Activated T-cell treated with anti-CD3 and anti-CD28 coated beads, Interleukin-2, amount 50 U/mL, for 48 hours (primary cell): ENCODE measurements at regions not wholly inside any gene's neighbourhood (a gene's known extent, or its start where the extent isn't known, plus 50 kb on each side); places are given as distances from the start of the nearest gene placed in this dataset.

Source experiments
- DNase-seq, 2 experiments: peaks; one replicate each; pipeline ENCODE4 v3.0.0-alpha.2; 2020

DNA sequence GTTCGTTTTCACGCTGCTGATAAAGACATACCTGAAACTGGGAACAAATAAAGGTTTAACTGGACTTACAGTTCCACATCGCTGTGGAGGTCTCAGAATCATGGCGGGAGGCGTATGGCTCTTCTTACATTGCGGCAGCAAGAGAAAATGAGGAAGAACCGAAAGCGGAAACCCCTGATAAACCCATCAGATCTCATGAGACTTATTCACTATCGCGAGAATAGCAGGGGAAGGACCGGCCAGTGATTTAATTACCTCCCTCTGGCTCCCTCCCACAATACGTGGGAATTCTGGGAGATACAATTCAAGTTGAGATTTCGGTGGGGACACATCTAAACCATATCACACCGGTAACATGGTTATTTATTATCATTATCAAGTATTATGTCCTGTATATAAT is 2204.5 kb downstream of the ARAP2 start:
- DNase-seq: no peak

- no peak for DNase-seq
Measured at GRCh38 chr4:34043131-34043530, 2201.2 kb downstream of the ARAP2 start.

GRCh38 chr4:34046580-34046979 is 2197.7 kb downstream of the ARAP2 start:
- no peak for DNase-seq

DNA sequence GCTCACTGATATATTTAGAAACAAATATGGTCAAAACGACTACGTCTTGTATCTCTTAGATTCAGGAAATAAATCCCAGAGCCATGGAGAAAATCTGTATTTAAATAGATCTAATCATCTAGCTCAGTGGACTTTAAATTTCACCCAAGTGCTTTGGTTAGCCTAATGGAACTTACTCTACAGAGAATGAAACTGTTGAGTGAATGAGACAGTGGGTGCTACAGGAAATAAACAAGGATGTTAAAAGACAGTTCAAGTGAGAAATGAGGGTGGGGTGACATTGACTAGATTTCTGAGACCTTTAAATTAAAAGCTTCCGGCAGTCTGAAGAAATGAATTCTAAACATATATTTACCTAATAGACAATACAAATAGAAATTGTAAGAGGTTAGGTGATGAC is 2197.0 kb downstream of the ARAP2 start:
- DNase-seq: no peak

- no peak for DNase-seq
Measured at GRCh38 chr4:34066126-34066525, 2178.2 kb downstream of the ARAP2 start.

- no peak for DNase-seq
Measured at GRCh38 chr4:34091451-34091850, 2152.9 kb downstream of the ARAP2 start.

DNA sequence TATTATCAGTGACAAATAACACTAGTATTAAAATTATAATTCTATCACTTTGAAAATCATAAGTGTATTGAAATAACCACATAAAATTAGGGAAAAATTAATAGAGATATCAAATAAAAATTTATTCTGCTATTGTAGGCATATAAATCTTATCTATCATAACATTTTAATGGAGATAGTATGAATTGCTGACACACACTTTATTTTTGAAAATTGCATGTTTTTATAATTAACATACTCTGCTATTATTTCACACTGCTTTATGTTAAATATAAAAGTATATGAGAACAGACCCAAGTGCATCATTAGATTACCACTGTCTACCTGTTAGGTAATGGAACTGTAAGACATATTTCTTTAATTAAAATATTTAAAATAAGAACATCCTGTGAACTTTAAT is 2150.2 kb downstream of the ARAP2 start:
- DNase-seq: no peak

GRCh38 chr4:34105311-34105710 is 2139.0 kb downstream of the ARAP2 start:
- DNase-seq: no peak

- DNase-seq: no peak
Measured at GRCh38 chr4:34108391-34108790, 2135.9 kb downstream of the ARAP2 start.

DNA sequence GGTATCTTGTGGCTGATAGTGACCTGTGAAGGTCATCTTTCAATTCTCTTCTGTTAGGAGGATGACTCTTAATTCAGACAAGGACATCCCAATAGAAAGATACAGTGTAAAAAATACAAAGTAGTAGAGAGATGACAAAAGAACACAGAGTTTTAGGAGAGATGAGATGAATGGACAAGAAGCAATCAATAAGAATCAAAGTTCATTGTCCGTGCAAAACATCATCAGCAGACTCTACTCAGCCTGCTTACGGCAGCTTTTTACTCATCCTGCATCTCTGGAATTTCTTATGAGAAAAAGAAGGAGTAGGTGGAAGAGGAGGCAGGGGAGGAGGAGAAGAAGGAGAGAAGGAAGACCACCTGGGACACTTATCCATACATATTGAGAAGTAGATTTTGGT is 2131.7 kb downstream of the ARAP2 start:
- no peak for DNase-seq

DNA sequence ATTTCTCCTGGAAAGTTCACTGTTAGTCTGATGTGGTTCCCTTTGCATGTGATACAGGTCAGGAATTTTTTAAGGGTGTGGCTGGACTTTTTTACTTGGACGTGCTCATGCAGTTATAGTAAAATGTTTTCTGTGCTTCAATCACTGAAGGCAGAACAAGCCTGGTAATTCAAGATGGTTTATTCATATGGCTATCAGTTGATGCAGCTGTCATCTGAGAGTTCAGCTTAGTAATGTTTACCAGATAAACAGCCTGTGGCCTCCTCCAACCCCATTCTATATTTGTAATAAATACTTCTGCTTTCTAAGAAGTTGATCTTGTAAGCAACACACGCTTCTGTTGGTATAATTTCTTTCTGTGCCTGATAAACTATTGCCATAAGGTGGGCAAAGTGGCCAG is 2105.9 kb downstream of the ARAP2 start:
- no peak for DNase-seq

- DNase-seq: no peak
Measured at GRCh38 chr4:34139346-34139745, 2105.0 kb downstream of the ARAP2 start.

DNA sequence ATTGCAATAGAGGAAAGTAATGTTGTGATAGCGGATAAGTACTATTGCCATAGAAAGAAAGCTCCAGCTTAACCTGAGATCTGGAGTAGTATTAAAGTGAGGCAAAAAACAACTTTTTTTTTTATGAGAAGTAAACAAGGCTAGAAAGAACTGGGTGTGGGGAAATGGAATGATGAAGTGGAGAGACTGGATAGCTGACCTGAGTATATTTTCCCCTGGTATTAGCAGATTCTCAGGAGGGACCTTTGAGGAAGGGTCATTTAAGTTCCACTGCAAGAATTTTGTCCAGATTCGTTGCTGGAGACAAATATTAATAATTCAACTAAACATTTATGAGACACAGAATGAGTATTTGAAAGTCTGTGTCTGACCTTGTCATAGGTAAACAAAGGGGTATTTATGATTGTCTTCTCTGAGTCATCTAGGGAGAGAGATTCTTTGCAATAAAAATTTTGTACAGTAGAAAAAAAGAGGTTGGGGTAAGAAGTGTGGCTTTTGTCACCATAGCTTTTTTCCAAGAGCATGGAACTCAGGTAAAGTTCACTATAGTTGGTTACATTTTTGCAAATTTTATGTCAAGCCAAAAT is 2095.9 kb downstream of the ARAP2 start:
- DNase-seq: no peak

DNA sequence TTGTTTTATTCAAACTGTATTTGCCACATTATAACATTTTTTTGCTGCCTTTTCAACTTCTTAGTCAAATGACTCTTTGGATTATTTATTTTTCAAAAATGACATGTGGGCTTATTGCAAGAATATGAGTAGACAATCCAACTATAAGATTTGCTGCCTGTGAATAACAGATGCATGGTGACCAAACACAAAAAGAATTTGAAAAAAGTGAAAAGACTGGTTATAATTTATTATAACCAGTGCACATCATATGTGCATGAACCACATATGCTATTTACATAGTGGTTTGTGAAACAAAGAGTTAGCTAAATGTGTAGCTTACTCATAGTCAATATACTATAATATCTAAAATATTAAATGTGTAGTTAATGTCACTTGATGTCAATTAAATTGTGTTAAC is 2086.8 kb downstream of the ARAP2 start:
- DNase-seq: no peak

DNA sequence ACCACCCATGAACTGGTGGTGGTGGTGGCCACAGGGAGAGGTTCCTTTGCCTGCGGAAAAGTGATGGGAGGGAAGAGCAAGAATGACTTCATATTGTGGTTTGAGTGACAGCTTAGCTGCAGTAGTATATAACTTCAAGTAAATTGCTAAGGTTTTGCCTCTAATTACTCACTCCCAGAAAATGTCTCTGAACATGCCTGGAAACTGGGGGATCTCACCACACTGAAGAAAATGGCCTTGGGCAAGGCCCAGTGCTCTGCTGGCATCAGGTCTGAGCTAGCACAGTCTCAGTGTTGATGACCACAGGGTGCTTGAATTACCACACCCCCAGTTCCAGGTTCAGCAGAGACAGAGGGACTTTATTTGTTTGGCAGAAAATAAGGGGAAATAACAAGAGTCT is 2085.4 kb downstream of the ARAP2 start:
- DNase-seq: no peak

GRCh38 chr4:34170946-34171345 is 2073.4 kb downstream of the ARAP2 start:
- DNase-seq: no peak

- no peak for DNase-seq
Measured at GRCh38 chr4:34176609-34177008, 2067.7 kb downstream of the ARAP2 start.

DNA sequence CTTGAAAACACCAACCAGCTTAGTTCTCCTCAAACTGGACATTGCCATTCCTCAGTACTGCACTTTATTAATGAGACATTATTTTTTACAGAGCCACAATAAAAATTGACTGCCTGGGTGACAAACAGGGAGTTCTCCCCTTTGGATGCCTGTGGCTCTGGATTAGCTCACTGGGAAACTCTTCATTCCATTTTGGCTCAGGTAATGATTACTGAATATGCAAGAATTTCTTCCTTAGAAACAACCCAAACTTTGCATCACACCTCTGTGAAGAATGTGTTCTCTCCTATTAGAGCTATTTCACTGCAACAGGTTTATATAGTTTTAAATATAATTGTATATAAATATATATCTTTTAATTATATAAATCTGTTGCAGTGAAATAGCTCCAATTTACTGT is 2065.8 kb downstream of the ARAP2 start:
- DNase-seq: no peak

- DNase-seq: no peak
Measured at GRCh38 chr4:34181311-34181841, 2062.9 kb downstream of the ARAP2 start.

- DNase-seq: no peak
Measured at GRCh38 chr4:34181891-34182290, 2062.4 kb downstream of the ARAP2 start.

DNA sequence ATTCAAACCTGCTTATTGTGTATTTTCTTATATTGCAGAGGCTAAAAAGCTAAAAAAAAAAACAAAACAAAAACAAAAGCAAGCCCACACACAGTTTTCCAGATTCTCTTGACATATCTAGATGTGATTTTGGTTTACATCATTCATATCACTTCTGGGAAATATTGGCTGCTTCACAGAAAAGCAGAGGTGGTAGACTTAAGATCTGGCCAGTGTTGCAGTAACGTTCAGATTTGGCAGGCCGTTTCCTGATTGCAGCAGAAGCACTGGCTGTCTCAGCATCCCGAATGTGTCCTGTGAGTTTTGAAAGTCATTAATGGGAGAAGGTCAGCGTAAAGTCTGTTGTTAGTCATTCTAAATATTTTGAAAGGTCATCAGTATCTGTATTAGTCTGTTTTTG is 2062.0 kb downstream of the ARAP2 start:
- DNase-seq: no peak

DNA sequence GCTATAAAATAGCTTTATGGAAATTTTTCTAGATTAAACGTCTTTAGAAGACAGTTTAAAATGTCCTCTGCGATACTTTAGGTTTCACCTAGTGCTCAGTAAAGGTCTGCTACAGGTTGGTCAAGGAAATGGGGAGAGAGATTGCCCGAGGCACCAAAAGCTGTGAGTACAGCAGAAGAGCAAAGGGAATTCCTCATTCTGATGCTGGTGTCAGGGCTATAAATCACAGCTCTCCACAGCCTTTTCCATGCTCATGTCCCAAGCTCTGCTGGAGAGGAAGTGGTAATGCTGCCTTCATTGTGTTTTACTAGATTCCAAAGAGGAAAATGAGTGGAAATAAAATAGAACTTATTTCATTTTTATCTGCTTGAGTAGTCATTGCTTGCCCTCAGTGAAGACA is 2060.4 kb downstream of the ARAP2 start:
- DNase-seq: no peak

DNA sequence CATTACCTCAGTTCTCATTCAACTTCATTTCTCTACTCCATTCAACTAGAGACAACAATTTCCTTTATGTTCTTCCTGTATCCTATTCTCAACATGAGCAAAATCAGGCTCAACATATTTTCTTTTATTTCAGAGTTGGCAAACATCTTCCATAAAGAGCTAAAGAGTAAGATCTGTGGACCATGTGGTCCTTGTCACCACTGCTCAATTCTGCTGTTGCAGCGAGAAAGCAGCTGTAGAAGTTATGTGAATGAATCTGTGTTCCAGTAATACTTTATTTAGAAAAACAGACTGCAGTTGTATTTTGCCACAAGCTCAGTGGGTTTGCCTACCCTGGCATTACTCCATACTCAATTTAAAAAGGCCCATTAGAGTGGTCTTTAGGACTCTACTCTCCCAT is 2057.3 kb downstream of the ARAP2 start:
- no peak for DNase-seq

DNA sequence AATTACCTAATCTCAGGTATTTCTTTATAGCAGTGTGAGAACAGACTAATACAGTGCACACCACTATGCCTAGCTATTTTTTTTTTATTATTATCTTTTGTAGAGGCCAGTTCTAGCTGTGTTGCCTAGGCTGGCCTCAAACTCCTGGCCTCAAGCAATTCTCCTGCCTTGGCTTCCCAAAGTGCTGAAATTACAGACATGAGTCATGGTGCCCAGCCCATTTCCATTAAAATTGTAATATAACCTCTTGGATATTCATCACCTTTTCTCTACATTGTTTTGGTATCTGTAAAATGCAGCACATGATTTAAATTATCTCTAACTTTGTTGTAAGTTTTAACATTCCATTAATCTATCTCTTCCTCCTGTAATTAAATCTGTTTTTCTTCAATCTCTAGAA is 2052.9 kb downstream of the ARAP2 start:
- DNase-seq: no peak

- DNase-seq: no peak
Measured at GRCh38 chr4:34193451-34194154, 2050.7 kb downstream of the ARAP2 start.
